HTR-8/SVneo (cell line): ENCODE measurements at regions not wholly inside any gene's neighbourhood (a gene's known extent, or its start where the extent isn't known, plus 50 kb on each side); places are given as distances from the start of the nearest gene placed in this dataset.

Experiments used
- DNase-seq: peaks from one replicate; pipeline ENCODE4 v3.0.0; 2011; ENCODE audit warnings: low spot score, mixed read lengths; ENCODE audit not compliant: insufficient read length
- FAIRE-seq: peaks from 2 replicates; lab custom pipeline; 2011; peaks lifted over from hg19 to GRCh38; lab: Jason Lieb, UNC

- DNase-seq (no peak), FAIRE-seq (no peak)
Measured at GRCh38 chr5:26282190-26282589, 756.2 kb downstream of the CDH9 start.

GRCh38 chr5:26278078-26278477 is 760.3 kb downstream of the CDH9 start:
- FAIRE-seq (no peak), DNase-seq (no peak)

- FAIRE-seq (no peak), DNase-seq (no peak)
Measured at GRCh38 chr5:26259081-26259480, 779.3 kb downstream of the CDH9 start.

GRCh38 chr5:26245321-26245720 is 793.1 kb downstream of the CDH9 start:
- no peak for FAIRE-seq
- no peak for DNase-seq

GRCh38 chr5:26239588-26239987 is 798.8 kb downstream of the CDH9 start:
- no peak for FAIRE-seq
- no peak for DNase-seq

- no peak for DNase-seq
- no peak for FAIRE-seq
Measured at GRCh38 chr5:26237489-26237888, 800.9 kb downstream of the CDH9 start.

GRCh38 chr5:26236936-26237335 is 801.5 kb downstream of the CDH9 start:
- no peak for DNase-seq
- no peak for FAIRE-seq

- DNase-seq (no peak), FAIRE-seq (no peak)
Measured at GRCh38 chr5:26232706-26233105, 805.7 kb downstream of the CDH9 start.

GRCh38 chr5:26231316-26231715 is 807.1 kb downstream of the CDH9 start:
- no peak for DNase-seq
- no peak for FAIRE-seq

- FAIRE-seq (no peak), DNase-seq (no peak)
Measured at GRCh38 chr5:26229848-26230247, 808.5 kb downstream of the CDH9 start.

- no peak for FAIRE-seq
- no peak for DNase-seq
Measured at GRCh38 chr5:26227245-26227644, 811.1 kb downstream of the CDH9 start.

GRCh38 chr5:26205121-26205520 is 833.3 kb downstream of the CDH9 start:
- no peak for FAIRE-seq

GRCh38 chr5:26193626-26194025 is 844.8 kb downstream of the CDH9 start:
- no peak for FAIRE-seq
- no peak for DNase-seq

More at GRCh38 chr5:26205121-26205520, 833.3 kb downstream of the CDH9 start:
- DNase-seq = no peak

GRCh38 chr5:26192486-26192885 is 845.9 kb downstream of the CDH9 start:
- no peak for FAIRE-seq
- peak; percentile 21 for DNase-seq

- no peak for FAIRE-seq
Measured at GRCh38 chr5:26181582-26181981, 856.8 kb downstream of the CDH9 start.

GRCh38 chr5:26148569-26149107 is 889.7 kb downstream of the CDH9 start:
- no peak for FAIRE-seq
- no peak for DNase-seq

More at GRCh38 chr5:26181582-26181981, 856.8 kb downstream of the CDH9 start:
- DNase-seq = no peak

GRCh38 chr5:26143259-26143658 is 895.1 kb downstream of the CDH9 start:
- no peak for DNase-seq
- FAIRE-seq = no peak

GRCh38 chr5:26121338-26121737 is 917.0 kb downstream of the CDH9 start:
- no peak for DNase-seq
- FAIRE-seq = no peak

- DNase-seq (no peak), FAIRE-seq (no peak)
Measured at GRCh38 chr5:26104175-26104574, 934.2 kb downstream of the CDH9 start.

GRCh38 chr5:26060212-26060611 is 978.2 kb downstream of the CDH9 start:
- DNase-seq = no peak
- no peak for FAIRE-seq

GRCh38 chr5:26054594-26054993 is 983.8 kb downstream of the CDH9 start:
- DNase-seq = no peak
- no peak for FAIRE-seq

GRCh38 chr5:26034813-26035212 is 1003.6 kb downstream of the CDH9 start:
- FAIRE-seq (no peak), DNase-seq (no peak)

GRCh38 chr5:26031481-26031880 is 1006.9 kb downstream of the CDH9 start:
- no peak for FAIRE-seq
- no peak for DNase-seq
